Loucy (cell line): ENCODE measurements at regions not wholly inside any gene's neighbourhood (a gene's known extent, or its start where the extent isn't known, plus 50 kb on each side); places are given as distances from the start of the nearest gene placed in this dataset.

Experiments used
- H2AFZ ChIP-seq: fragments of 200-600 bp; sonication (generic); 2 replicates; pipeline ENCODE4 v1.6.0; 2016; ENCODE audit warnings: antibody characterized with exemption, mild to moderate bottlenecking, low read length, moderate library complexity
- H3F3A ChIP-seq: fragments of 200-600 bp; 2 replicates; pipeline ENCODE4 v1.6.0; 2016; ENCODE audit warnings: antibody characterized with exemption, low read depth, mild to moderate bottlenecking
- H3K27me3 ChIP-seq: fragments of 200-600 bp; sonication (generic); 2 replicates; pipeline ENCODE4 v1.6.1; 2014; ENCODE audit warnings: low read length, mild to moderate bottlenecking; ENCODE audit not compliant: insufficient read depth, poor library complexity, severe bottlenecking
- H3K36me3 ChIP-seq: fragments of 200-600 bp; sonication (generic); 2 replicates; pipeline ENCODE4 v1.6.1; 2016; ENCODE audit warnings: low read length; ENCODE audit not compliant: insufficient read depth
- H3K4me1 ChIP-seq: fragments of 200-600 bp; sonication (generic); 2 replicates; pipeline ENCODE4 v1.5.1; 2014; ENCODE audit warnings: low read length, mild to moderate bottlenecking; ENCODE audit not compliant: insufficient read depth, poor library complexity, severe bottlenecking
- H3K4me2 ChIP-seq: fragments of 200-600 bp; sonication (generic); 2 replicates; pipeline ENCODE4 v1.6.0; 2014; ENCODE audit warnings: antibody characterized with exemption, low read length, low read depth, mild to moderate bottlenecking; ENCODE audit not compliant: poor library complexity, severe bottlenecking
- H3K4me3 ChIP-seq: fragments of 200-600 bp; sonication (generic); 2 replicates; pipeline ENCODE4 v1.5.1; 2014; ENCODE audit warnings: low read length, mild to moderate bottlenecking, mixed read lengths; ENCODE audit not compliant: poor library complexity, severe bottlenecking
- H3K79me2 ChIP-seq: fragments of 200-600 bp; sonication (generic); 2 replicates; pipeline ENCODE4 v1.6.1; 2014; ENCODE audit warnings: low read length; ENCODE audit not compliant: insufficient read depth
- H3K9ac ChIP-seq: fragments of 200-600 bp; sonication (generic); 2 replicates; pipeline ENCODE4 v1.6.0; 2014; ENCODE audit warnings: mild to moderate bottlenecking, low read depth, low read length, moderate library complexity; ENCODE audit not compliant: poor library complexity, severe bottlenecking
- H3K9me2 ChIP-seq: fragments of 200-600 bp; sonication (generic); replicated peaks from 2 replicates; pipeline ENCODE4 v1.6.1; 2016; ENCODE audit warnings: low read depth, low read length, mixed read lengths
- H3K9me3 ChIP-seq: fragments of 200-600 bp; sonication (generic); 2 replicates; pipeline ENCODE4 v1.6.1; 2014; ENCODE audit warnings: mild to moderate bottlenecking, antibody characterized with exemption, low read length, low read depth; ENCODE audit not compliant: insufficient read depth
- H4K20me1 ChIP-seq: fragments of 200-600 bp; sonication (generic); 2 replicates; pipeline ENCODE4 v1.6.0; 2014; ENCODE audit warnings: antibody characterized with exemption, low read length, mild to moderate bottlenecking; ENCODE audit not compliant: insufficient read depth, poor library complexity, severe bottlenecking
- CTCF ChIP-seq: fragments of 200-600 bp; sonication (generic); conservative IDR thresholded peaks from 2 replicates; pipeline ENCODE4 v1.5.1; 2014; ENCODE audit warnings: mild to moderate bottlenecking, antibody characterized with exemption, low read length
- EZH2phosphoT487 ChIP-seq: fragments of 200-600 bp; IDR thresholded peaks from 2 replicates; pipeline ENCODE4 v1.6.1; 2018; ENCODE audit warnings: antibody characterized with exemption, mild to moderate bottlenecking, moderate library complexity, borderline replicate concordance

DNA sequence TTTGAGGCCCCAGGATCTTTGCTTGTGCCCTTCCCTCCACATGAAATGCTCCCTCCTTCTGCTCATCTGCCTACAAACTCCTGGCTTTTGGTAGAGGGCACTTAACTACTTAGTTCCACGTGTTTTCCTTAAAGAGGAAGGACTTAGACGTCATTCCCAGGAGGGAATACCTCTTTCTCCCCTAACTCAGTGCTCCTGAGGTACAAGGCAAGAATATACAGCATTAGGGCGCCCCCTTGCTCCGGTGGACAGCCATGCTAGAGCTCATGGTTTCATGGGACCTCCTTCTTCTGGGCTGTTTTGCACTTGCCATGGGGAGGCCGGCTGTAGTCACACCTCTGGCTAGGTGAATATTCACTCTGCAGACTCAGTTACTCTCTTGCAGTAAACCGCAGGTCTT, 93.8 kb upstream of the LY86 start:
- H3K4me3 ChIP-seq: no peak overlapping the region
- no peaks in the 10 kb centered on the region for H4K20me1 ChIP-seq
- H3K9me3 ChIP-seq: no peaks in the 10 kb centered on the region
- H3K9me2 ChIP-seq: no peaks in the 10 kb centered on the region
- no peaks in the 10 kb centered on the region for H3K36me3 ChIP-seq
- H3K9ac ChIP-seq: no peak overlapping the region
- no peak overlapping the region for H3K4me2 ChIP-seq
- no peaks in the 10 kb centered on the region for H3K27me3 ChIP-seq
- no peaks in the 10 kb centered on the region for H3K4me1 ChIP-seq
- peak; percentile 98 for TF ChIP-seq CTCF
- no peak for TF ChIP-seq EZH2phosphoT487
- no peak overlapping the region for H2AFZ ChIP-seq
- H3K79me2 ChIP-seq: no peaks in the 10 kb centered on the region
- H3F3A ChIP-seq: no peaks in the 10 kb centered on the region

DNA sequence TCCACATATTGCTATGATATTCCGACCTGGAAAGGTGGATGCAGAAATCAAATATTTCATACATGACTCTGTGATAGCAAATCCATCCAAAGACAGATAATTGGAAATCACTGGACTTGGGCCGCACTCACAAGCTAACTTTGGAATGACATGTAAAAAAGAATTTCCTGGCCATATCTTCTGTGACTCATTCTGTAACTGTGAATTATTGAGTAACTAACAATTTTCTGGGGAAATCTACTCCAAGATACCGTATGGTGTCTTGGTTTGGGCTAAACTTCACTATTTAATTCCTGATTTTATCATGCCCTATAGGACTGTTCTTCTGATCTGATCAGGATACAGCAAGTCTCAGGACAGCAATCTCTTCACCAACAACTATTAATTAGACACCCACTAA, 92.7 kb upstream of the LY86 start:
- Histone ChIP-seq H3K36me3 (no peaks in the 10 kb centered on the region), H3K9ac (no peak overlapping the region), H3K9me2 (no peaks in the 10 kb centered on the region), H3K27me3 (no peaks in the 10 kb centered on the region), H3K4me1 (no peaks in the 10 kb centered on the region), H2AFZ (no peak overlapping the region), H3K79me2 (no peaks in the 10 kb centered on the region), H3K4me2 (no peak overlapping the region), H3F3A (no peaks in the 10 kb centered on the region), H3K9me3 (no peaks in the 10 kb centered on the region), H3K4me3 (no peak overlapping the region), H4K20me1 (no peaks in the 10 kb centered on the region)
- TF ChIP-seq CTCF (no peak), EZH2phosphoT487 (no peak)

DNA sequence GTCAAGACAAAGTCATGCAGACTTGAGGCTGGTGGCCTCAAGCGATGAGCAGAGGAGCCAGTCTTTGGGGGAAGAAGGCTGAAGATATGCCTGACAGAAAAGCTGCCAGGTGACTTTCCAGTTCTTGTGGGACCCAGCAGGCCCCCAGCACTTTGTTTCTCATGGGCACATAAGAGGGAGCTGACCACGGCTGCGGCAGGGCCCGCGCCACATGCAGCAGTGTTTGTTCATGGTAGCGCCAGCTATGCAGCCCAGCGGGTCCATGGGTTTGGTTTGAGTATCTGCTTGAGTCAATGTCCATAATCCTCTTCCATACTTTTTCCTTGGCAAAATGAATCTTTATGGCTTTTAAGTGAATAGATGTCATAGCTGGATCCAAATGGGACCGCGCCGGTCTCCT, 91.0 kb upstream of the LY86 start:
- TF ChIP-seq CTCF (no peak), EZH2phosphoT487 (no peak)
- H3K79me2 ChIP-seq: no peaks in the 10 kb centered on the region
- no peaks in the 10 kb centered on the region for H3K27me3 ChIP-seq
- H3K36me3 ChIP-seq: no peaks in the 10 kb centered on the region
- no peak overlapping the region for H3K4me2 ChIP-seq
- H3K9ac ChIP-seq: no peak overlapping the region
- no peaks in the 10 kb centered on the region for H3F3A ChIP-seq
- no peak overlapping the region for H2AFZ ChIP-seq
- no peaks in the 10 kb centered on the region for H3K4me1 ChIP-seq
- H3K9me3 ChIP-seq: no peaks in the 10 kb centered on the region
- no peaks in the 10 kb centered on the region for H3K9me2 ChIP-seq
- no peaks in the 10 kb centered on the region for H4K20me1 ChIP-seq
- no peak overlapping the region for H3K4me3 ChIP-seq
